RPMI7951 (cell line): ENCODE measurements at regions not wholly inside any gene's neighbourhood (a gene's known extent, or its start where the extent isn't known, plus 50 kb on each side); places are given as distances from the start of the nearest gene placed in this dataset.
A peak's percentile ranks its signal among the peaks of the same experiment; 100 is the strongest.

Experiments
- DNase-seq: peaks from one replicate; pipeline ENCODE4 v3.0.0-alpha.2; 2012; ENCODE audit warnings: low read depth

- no peak for DNase-seq
Observed at GRCh38 chr3:176969066-176969465, 228.2 kb downstream of the TBL1XR1 start.

GRCh38 chr3:176968631-176969030, 228.7 kb downstream of the TBL1XR1 start:
- no peak for DNase-seq

GRCh38 chr3:176967522-176967921, 229.8 kb downstream of the TBL1XR1 start:
- DNase-seq, result peak; percentile 8

GRCh38 chr3:176964661-176965060, 232.6 kb downstream of the TBL1XR1 start:
- peak; percentile 34 for DNase-seq

- no peak for DNase-seq
Observed at GRCh38 chr3:176961916-176962315, 235.4 kb downstream of the TBL1XR1 start.

- DNase-seq, result no peak
Observed at GRCh38 chr3:176959867-176960266, 237.4 kb downstream of the TBL1XR1 start.

- no peak for DNase-seq
Observed at GRCh38 chr3:176958560-176958959, 238.7 kb downstream of the TBL1XR1 start.

- no peak for DNase-seq
Observed at GRCh38 chr3:176954517-176954916, 242.8 kb downstream of the TBL1XR1 start.

- no peak for DNase-seq
Observed at GRCh38 chr3:176953106-176954060, 243.9 kb downstream of the TBL1XR1 start.

GRCh38 chr3:176951586-176952292, 245.5 kb downstream of the TBL1XR1 start:
- no peak for DNase-seq

- no peak for DNase-seq
Observed at GRCh38 chr3:176951144-176951543, 246.1 kb downstream of the TBL1XR1 start.

- peak; percentile 10 for DNase-seq
Observed at GRCh38 chr3:176950743-176951142, 246.5 kb downstream of the TBL1XR1 start.

- no peak for DNase-seq
Observed at GRCh38 chr3:176948151-176948550, 249.1 kb downstream of the TBL1XR1 start.

- DNase-seq, result no peak
Observed at GRCh38 chr3:176946202-176946601, 251.1 kb downstream of the TBL1XR1 start.

GRCh38 chr3:176942305-176942704, 255.0 kb downstream of the TBL1XR1 start:
- no peak for DNase-seq

GRCh38 chr3:176941689-176942088, 255.6 kb downstream of the TBL1XR1 start:
- no peak for DNase-seq

GRCh38 chr3:176939022-176939817, 258.1 kb downstream of the TBL1XR1 start:
- DNase-seq, result peak; percentile 74

- DNase-seq, result no peak
Observed at GRCh38 chr3:176937994-176938393, 259.3 kb downstream of the TBL1XR1 start.

- DNase-seq, result no peak
Observed at GRCh38 chr3:176937541-176937940, 259.7 kb downstream of the TBL1XR1 start.

GRCh38 chr3:176935194-176935888, 261.9 kb downstream of the TBL1XR1 start:
- no peak for DNase-seq

- DNase-seq, result no peak
Observed at GRCh38 chr3:176934698-176935097, 262.6 kb downstream of the TBL1XR1 start.
